ENCODE measurements at regions not wholly inside any gene's neighbourhood (a gene's known extent, or its start where the extent isn't known, plus 50 kb on each side); places are given as distances from the start of the nearest gene placed in this dataset.

DNA sequence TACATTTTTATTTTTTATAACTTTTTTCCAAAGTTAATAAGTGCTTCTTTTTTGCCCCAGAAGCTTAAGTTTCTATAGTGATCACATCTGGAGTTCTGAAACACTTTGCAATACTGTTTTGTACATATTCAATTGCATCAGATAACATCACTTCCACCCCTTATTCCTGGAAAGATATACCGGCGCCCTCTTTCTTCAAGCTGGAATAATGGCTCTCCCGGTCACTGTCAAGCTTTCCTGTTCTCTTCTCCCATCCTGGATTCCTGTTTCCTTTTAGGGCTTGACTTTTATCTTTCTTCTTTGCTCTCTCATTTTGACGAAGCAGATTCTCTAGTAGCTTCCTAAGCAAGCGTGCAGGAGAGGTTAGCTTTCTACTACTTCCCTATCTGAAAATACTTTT is 1866.8 kb downstream of the MRPL39 start:
- Histone ChIP-seq H3K9me3 (peaks cover 0 to 3% of the 10 kb centered on the region in 2 donors), H3K4me3 (no peak overlapping the region), H3K4me1 (no peaks in the 10 kb centered on the region), H3K27me3 (no peaks in the 10 kb centered on the region), H3K36me3 (no peaks in the 10 kb centered on the region), H3K27ac (no peak overlapping the region)
- no peak for TF ChIP-seq CTCF (IDR thresholded peaks at IDR 0.05)
- ATAC-seq (no peak), DNase-seq (no peak)
- intact Hi-C loops (cut with DNase I), result no loop called here

GRCh38 chr21:23732776-23733175 is 1874.5 kb downstream of the MRPL39 start:
- TF ChIP-seq CTCF (IDR thresholded peaks at IDR 0.05), result no peak
- H3K9me3 ChIP-seq, result no peaks in the 10 kb centered on the region
- H3K27ac ChIP-seq, result no peak overlapping the region
- H3K4me1 ChIP-seq, result no peaks in the 10 kb centered on the region
- ATAC-seq (no peak), DNase-seq (no peak)
- no peaks in the 10 kb centered on the region for H3K27me3 ChIP-seq
- no peaks in the 10 kb centered on the region for H3K36me3 ChIP-seq
- no peak overlapping the region for H3K4me3 ChIP-seq
- intact Hi-C loops (cut with DNase I), result no loop called here

- H3K27ac ChIP-seq, result no peak overlapping the region
- H3K4me1 ChIP-seq, result no peaks in the 10 kb centered on the region
- no peaks in the 10 kb centered on the region for H3K9me3 ChIP-seq
- DNase-seq (no peak), ATAC-seq (no peak)
- TF ChIP-seq CTCF (IDR thresholded peaks at IDR 0.05), result no peak
- intact Hi-C loops (cut with DNase I), result no loop called here
- H3K4me3 ChIP-seq, result no peak overlapping the region
- no peaks in the 10 kb centered on the region for H3K36me3 ChIP-seq
- no peaks in the 10 kb centered on the region for H3K27me3 ChIP-seq
Measured at GRCh38 chr21:23729331-23729730, 1878.0 kb downstream of the MRPL39 start.

DNA sequence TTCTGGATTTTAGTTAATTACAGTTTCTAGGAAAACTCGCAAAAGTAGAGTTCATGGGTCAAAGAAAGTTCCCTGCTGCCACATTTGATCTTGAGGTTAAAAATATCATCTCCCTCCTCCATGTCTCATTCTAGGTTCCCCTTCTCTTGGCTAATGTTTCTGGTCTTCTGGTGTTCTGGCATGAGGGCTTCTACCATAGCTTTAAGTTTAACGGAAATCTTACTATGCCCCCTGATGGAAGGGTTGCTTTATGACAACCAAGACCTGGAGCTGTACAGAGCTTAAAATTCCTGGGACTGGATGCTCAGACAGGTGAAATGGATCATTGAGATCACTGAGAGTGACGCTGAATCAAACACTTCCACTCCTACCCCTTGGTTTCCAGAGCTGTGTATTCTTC is 1881.7 kb downstream of the MRPL39 start:
- TF ChIP-seq CTCF (IDR thresholded peaks at IDR 0.05), result no peak
- H3K9me3 ChIP-seq, result no peaks in the 10 kb centered on the region
- H3K4me1 ChIP-seq, result no peaks in the 10 kb centered on the region
- H3K27me3 ChIP-seq, result no peaks in the 10 kb centered on the region
- no peak overlapping the region for H3K4me3 ChIP-seq
- ATAC-seq (no peak), DNase-seq (no peak)
- H3K27ac ChIP-seq, result no peak overlapping the region
- H3K36me3 ChIP-seq, result no peaks in the 10 kb centered on the region
- intact Hi-C loops (cut with DNase I), result no loop called here

- H3K36me3 ChIP-seq, result no peaks in the 10 kb centered on the region
- ATAC-seq (no peak), DNase-seq (no peak)
- intact Hi-C loops (cut with DNase I), result no loop called here
- peaks cover 0 to 4% of the 10 kb centered on the region in 2 donors for H3K9me3 ChIP-seq
- H3K27me3 ChIP-seq, result no peaks in the 10 kb centered on the region
- H3K4me1 ChIP-seq, result no peaks in the 10 kb centered on the region
- no peak overlapping the region for H3K4me3 ChIP-seq
- no peak overlapping the region for H3K27ac ChIP-seq
- no peak for TF ChIP-seq CTCF (IDR thresholded peaks at IDR 0.05)
Measured at GRCh38 chr21:23718446-23719285, 1888.6 kb downstream of the MRPL39 start.
